IPS DF 19.7 (cell line): ENCODE measurements at regions not wholly inside any gene's neighbourhood (a gene's known extent, or its start where the extent isn't known, plus 50 kb on each side); places are given as distances from the start of the nearest gene placed in this dataset.
"Not testable (repeated sequence)": the region's sequence is repeated elsewhere in the genome, so short reads cannot be mapped to it uniquely, and the experiment has no call there.

Experiments
- DNase-seq: peaks from one replicate; pipeline ENCODE4 v3.0.0-alpha.2; 2013; ENCODE audit warnings: low read depth, low spot score

DNA sequence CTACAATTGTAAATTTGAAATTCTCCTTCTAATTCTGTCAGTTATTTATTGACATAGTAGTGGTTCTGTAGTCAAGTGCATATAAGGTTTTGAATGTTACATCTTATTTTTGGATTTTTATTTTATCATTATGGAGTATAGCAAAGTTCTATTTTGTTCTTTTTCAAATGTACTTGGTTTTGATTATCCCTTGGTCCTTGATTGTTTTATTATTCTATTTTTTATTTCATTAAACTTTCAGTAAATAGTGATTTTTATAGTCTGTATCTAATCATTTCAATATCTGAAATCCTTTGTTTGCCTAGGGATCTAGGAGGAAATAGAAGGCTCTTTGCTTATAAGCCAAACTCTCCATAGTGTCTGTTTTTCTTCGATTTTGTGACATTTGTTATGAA is 87.8 kb downstream of the HFE start:
- no peak for DNase-seq

DNA sequence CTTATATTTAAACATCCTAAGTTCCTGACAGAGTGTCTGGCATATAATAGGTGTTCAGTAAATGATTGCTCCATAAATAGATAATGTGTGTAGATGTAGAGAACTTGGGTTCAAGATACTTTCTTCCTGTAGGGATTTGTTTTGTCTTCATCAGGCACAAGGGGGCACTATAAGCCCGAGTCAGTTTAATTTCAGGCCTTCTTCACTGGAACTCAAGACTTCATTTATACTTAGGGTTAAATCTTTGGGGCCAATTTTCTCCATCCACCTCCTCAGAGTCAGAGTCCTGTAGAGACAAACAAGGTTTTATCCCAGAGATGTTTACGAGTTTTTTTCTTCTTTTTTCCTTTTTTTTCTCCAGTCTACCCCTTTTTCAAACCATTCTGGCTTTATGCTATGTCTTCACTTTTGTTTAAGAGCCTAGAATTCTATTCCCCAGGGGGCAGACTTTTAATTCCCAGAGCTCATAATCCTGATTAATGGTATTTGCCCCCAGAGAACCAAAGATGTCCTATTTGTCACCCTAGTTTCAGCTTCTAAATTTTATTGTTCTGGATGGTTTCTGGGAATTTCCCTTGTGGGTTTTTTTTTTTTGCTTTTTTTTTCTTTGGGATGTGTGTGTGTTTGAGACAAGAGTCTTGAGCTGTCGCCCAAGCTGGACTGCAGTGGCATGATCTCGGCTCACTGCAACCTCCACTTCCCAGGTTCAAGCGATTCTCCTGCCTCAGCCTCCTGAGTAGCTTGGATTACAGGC is 88.4 kb downstream of the HFE start:
- DNase-seq = no peak

DNA sequence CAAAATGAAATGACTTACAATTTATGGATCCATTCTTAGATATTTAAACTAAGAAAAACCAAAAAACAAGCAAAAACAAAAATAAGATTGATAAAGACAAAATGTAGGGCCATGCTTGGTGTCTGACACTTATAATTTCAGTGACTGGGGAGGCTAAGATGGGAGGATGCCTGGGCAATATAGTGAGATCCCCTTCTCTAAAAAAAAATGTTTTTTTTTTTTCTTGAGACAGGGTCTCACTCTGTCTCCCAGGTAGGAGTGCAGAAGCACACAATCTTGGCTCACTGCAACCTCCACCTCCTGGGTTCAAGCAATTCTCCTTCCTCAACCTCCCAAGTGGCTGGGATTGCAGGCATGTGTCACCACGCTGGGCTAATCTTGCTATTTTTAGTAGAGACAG is 92.4 kb downstream of the HFE start:
- no peak for DNase-seq

DNA sequence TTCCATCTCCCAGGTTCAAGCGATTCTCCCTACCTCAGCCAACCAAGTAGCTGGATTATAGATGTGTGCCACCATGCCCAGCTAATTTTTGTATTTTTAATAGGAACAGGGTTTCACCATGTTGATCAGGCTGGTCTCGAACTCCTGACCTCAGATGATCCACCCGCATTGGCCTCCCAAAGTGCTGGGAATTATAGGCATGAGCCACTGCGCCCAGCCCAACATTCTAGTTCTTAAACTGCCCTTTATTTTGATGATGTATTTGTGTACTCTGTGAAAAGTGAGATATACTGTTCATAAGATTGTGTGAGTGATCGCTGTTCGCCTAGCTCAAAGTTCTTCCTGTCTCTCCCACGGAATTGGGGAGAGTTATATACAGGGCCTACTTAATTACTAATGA is 93.1 kb downstream of the HFE start:
- DNase-seq = no peak

DNA sequence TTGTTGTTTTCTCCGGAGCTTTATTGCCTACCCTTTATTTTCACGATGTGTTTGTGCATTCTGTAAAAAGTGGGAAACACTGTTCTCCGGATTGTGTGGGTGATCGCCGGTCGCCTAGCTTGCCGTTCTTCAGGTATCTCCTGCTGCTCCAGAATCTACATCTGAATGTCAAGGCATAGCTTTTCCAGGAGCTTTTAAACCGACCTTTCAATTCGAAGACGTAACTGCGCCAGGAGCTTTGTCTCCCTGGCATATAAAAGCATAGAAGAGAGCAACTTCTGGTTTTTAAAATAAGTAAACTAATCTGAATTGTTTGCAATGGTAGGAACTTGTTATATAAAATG is 96.0 kb downstream of the HFE start:
- DNase-seq = no peak

DNA sequence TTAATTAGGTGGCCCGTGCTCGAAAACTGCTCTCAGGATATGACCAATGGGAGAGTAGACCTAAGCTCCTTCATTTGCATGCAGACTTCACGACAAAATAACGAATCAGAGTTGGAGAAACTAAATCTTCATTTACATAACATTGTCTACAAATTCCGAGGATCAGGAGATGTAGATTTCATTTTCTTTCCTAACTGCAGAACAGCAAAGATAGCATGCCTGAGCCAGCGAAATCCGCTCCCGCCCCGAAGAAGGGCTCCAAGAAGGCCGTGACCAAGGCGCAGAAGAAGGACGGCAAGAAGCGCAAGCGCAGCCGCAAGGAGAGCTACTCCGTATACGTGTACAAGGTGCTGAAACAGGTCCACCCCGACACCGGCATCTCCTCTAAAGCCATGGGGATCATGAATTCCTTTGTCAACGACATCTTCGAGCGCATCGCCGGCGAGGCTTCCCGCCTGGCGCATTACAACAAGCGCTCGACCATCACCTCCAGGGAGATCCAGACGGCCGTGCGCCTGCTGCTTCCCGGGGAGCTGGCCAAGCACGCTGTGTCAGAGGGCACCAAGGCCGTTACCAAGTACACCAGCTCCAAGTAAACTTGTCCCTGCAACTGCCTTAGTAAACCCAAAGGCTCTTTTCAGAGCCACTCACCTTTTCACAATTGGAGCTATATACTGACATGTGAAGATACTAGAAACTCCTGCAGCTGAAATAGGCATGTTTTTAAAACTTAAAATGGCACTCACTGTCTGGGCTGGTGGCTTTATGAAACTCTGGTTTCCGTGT is 96.5 kb downstream of the HFE start:
- DNase-seq = no peak

DNA sequence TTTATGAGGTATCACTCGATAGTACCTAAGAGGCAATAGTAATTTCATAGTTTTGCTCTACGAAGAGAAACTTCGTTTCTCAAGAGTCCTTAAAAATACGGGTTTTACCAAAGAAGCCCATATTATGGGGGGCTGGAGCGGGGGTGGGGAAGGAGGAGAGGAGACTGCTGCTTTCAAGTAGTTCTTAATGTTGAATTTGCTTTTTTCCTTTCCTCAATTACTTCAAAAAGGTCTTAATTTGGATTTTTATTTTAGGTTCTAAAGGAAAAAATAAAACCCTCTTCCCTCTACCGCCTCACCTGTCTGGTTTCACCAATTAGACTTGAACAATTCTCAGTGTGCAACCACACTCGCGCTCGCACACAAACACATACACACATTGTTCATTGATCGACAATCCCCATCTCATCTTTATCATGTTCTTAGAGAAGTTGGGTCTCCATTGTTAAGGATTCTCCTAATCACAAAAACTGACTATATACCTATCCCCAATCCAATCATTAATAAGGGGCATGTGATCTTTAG is 97.2 kb downstream of the HFE start:
- DNase-seq = no peak

DNA sequence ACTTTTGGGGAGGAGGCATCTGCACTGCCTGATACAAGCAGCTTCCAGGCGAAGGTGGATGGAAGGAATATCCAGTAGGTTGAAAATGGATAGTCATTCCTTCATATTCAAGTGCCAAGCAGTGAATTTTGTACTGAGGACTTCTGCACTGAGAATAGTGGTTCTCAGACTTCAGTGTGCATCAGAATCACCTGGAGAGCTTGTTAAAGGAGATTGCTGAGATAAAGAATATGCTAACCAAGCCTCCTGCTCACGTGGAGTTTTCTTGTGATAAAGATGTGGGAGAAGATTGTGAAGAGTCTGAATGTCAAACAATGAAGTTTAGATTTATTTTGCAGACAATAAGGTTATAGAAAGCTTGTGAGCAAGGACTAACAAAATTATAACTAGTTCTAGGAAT is 97.8 kb downstream of the HFE start:
- DNase-seq = no peak

DNA sequence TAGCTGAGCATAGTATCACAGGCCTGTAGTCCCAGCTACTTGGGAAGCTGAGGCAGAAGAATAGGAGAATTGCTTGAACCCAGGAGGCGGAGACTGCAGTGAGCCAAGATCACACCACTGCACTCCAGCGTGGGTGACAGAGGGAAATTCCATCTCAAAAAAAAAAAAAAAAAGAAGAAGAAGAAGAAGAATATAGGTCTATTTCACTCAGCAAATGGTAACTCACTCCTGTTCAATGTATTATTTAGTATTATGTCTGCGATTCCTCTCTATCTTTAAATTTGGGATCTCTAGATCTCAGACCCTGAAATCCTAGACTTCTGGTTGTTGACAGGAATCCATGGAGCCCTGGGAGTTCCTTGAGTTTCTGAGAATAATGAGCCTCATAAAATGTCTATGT is 98.6 kb downstream of the HFE start:
- no peak for DNase-seq

DNA sequence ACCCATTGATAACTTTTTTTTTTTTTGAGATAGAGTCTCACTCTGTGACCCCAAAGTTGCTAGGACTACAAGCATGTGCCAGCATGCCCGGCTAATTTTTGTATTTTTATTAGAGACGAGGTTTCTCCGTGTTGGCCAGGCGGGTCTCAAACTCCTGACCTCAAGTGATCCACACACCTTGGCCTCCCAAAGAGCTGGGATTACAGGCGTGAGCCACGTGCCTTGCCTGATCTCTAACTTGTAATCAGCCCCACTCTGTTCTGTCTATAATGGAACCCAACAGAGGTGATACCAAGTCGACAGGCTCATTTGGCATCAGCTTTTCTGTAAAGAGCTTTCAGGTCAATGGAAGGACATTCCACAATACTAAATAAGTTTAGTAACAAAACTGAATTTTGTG is 99.4 kb downstream of the HFE start:
- no peak for DNase-seq

DNA sequence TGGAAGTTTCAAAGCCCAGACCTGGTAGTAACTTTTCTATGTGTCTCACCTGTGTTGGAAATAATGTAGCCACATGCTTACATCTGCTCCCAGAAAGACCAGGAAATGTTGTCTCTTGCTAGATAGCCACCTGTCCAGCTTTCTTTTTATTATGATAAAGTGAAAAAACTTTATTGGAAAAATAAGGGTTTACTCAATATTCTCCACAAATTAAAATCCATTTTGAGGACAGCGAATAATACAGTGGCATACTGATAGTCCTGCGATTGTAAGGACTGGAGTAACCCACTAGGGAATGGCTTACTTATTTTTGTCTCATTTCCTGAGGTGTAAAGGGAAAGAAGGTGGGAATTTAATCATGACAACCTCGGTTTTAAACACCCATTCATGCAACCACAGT is 100.1 kb downstream of the HFE start:
- DNase-seq = no peak

DNA sequence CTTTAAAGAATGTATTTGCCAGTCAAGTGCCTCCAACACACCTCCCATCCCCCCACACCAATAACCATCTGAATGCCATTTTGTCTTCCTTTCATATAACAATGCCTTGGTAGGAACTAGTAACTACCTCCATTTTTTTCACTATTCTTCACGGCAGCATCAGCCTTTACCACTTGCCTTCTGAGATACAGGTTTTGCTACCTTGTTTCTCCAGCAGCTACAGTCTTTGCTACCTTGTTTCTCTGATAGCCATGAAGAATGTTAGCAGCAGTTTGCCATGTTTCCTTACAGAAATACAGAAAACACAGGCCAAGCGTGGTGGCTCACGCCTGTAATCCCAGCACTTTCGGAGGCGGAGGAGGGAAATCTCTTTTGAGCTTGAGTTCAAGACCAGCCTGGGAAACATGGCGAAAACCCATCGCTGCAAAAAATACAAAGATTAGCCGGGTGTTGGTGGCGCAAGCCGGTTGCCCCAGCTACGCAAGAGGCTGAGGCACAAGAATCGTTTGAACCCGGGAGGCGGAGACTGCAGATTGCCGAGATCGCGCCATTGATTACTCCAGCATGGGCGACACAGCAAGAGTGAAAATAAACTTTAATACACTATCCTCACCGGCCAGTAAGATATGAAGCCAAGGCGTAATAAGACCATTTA is 100.9 kb downstream of the HFE start:
- DNase-seq = no peak

DNA sequence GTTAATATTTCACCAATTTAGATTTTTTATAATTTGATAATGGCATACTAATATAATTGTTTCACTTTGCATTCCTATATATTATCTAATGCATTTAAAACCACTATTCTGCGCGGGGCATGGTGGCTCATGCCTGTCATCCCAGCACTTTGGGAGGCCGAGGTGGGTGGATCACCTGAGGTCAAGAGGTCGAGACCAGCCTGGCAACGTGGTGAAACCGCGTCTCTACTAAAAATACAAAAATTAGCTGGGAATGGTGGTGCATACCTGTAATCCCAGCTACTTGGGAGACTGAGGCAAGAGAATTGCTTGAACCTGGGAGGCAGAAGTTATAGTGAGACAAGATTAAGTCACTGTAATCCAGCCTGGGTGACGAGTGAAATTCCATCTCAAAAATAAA is 104.3 kb downstream of the HFE start:
- not testable (repeated sequence) for DNase-seq

DNA sequence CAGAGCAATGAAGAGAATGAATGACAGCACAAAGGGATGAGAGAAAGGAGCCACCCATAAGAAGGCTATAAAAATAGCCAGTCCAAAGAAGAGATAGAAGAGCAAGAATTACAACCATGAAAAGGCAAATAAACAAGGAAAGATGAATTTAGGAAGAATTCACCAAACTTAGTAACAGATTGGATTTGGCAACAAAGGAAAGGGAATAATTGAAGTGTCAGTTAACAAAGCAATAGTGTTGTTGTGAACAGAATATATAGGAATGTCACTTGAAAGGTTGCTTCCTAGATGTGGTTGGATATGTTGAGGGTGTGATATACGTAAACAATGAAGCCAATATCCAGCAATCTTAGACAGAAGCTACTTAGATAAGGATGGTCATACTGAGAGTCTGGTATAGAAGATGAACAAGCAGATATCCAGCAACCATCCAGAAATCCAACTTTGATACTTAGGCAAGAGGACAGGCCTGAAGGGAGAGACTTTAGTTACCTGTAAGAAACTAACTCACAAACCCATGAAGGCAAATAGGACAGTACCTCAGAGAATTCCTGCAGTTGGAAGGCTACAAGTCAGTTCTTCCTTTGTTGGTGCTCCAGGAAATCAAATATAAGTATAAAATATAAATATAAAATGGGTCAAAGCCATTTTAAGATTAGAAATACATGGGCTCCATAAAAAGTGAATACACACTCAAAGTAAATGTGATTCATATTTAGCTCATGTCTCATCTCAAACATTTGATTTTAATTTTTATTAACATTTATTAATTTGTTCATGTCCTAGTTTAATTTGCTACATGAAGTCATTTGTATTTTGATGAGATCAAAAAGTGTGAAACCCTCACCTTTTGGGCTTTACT is 106.5 kb downstream of the HFE start:
- DNase-seq = no peak

DNA sequence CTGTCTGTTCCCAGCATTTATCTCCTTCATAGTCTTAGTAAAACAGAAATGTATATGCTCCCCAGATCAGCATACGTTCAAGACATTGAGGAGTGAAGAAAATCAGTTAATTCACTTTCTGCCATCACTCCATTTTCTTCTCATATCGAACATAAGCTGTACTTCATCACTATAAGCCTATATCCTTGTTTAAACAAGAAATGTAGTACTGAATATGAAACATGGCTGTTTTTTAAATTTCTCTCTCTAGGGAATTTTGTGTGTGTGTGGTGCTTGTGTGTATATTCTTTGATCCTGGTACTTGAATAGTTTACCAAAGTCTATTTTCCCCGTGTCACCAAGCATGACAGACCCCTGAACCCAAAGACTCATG is 107.1 kb downstream of the HFE start:
- no peak for DNase-seq

DNA sequence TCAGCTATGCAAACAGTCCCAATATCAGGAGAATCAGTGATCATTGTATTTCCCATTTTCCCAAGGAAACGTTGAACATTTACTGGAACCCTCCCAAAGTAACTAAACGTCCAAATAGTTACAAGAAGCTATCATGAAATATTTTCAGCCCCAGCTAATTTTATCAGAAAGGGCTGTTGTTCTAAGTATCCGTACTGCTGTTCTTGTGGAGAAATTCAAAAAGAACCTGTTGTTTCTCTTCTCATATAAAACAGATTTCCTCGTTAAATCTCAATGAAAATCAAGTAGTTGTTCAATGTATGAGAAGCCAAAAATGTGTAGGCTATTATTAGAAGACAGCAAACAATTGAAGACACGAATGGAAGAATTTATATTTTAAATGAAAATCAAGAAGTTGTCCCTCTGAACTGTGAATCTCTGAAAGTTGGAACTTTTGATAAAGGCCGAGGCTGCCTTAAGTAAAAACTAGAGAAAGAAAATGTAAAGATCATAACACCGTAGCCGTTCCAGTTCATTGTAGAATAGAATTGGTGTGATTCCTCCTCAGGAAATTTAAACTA is 107.7 kb downstream of the HFE start:
- no peak for DNase-seq

DNA sequence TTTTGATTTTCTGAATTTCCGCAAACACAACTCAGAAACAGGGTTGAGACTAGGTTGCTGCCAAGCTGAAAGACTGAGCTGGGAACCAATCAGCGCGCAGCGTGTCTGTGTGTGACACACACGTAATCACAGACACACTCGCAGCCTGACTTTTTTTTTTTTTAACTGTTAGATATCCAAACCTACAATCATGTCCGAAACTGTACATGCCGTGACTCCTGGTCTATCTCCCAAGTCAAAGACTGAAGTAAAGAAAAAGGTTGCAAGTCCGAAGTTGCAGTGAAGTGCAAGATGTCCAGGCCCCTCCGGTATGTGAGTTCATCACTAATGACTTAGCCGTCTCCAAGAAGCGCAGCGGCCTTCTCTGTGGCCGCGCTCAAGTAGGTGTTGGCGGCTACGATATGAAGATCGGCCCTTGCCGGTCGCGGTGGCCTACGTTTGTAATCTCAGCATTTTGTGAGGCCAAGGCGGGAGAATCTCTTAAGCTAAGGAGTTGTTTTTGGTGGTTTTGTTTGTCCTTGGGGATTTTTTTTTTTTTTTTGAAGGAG is 108.2 kb downstream of the HFE start:
- no peak for DNase-seq

DNA sequence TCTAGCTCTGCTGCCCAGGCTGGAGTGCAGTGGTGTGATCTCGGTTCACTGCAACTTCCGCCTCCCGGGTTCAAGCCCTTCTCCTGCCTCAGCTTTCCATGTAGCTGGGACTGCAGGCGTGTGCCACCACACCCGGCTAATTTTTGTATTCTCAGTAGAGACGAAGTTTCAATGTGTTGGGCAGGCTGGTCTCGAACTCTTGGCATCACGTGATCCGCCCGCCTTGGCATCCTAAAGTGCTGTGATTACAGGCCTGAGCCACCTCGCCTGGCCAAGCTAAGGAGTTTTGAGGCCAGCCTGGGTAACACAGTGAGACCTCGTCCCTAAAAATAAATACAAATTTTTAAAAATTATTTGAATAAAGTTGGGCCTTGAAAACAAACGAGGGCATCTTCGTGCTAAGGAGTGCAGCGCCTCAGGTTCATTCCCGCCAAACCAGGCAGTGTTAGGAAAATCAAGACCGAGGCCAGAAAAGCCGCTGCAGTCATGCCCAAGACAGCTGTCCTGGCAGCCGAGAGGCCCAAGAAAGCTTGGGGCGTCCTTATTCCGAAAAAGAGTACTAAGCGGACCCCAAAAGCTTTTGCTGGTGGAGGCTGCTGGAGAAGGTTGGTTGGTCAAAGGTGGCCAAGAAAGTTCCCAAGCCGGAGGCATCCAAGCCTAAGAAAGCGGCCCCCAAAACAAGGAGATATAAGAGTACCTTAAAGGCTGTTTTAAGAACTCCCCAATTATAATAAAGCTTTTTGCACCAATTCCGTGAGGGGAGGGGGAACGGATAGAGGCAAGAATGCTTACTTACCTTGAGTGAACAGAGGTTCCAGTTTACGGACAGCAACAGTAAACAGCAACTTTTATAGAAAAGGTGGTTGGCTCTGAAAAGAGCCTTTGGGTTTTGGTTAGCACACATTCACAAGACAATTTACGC is 109.0 kb downstream of the HFE start:
- DNase-seq = no peak

DNA sequence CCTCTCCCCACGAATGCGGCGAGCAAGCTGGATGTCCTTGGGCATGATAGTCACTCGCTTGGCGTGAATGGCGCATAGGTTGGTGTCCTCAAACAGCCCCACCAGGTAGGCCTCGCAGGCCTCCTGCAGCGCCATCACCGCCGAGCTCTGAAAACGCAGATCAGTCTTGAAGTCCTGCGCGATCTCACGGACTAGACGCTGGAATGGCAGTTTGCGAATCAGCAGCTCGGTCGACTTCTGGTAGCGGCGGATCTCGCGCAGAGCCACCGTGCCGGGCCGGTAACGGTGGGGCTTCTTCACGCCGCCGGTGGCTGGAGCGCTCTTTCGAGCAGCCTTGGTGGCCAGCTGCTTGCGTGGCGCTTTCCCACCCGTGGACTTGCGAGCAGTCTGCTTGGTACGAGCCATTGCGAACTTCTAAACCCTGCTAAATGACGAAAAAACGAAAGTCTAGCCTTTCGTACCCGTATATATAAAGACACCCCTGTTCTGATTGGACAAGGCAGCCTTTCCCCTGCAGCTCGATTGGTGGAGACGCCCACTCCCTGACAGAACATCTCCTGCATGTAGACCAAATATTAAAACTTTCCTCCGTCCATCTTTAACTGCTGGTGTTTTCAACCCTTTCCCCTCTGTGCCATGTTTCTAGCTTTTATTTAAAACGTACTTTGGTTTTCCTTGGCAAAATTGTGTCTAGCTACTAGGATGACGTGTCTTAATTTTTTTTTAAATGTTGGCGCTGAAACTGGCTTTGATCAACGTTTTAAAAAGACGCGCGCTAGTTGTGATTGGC is 109.8 kb downstream of the HFE start:
- DNase-seq = no peak

DNA sequence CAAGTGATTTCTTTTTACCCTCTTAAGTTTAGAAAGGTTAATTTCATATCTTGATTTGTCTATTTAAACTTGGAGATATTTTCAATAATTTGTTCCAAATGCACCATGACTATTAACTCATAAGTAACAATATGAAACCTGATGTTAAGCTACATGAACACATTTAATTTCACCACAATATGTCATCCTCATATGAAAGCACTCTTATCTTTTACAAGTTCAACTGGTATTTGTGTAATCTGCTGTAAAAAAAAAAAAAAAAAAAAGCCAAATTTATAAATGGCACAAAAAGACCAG is 110.4 kb downstream of the HFE start:
- DNase-seq = no peak
